CD4-positive, alpha-beta T cell (primary cell): ENCODE measurements at regions not wholly inside any gene's neighbourhood (a gene's known extent, or its start where the extent isn't known, plus 50 kb on each side); places are given as distances from the start of the nearest gene placed in this dataset.

Source experiments
- ATAC-seq: fragments of 200-7000 bp; cut with Tn5 transposase; one replicate; pipeline ENCODE4 v1.10.0; 2022; ENCODE audit warnings: mild to moderate bottlenecking; ENCODE audit not compliant: poor library complexity
- CTCF ChIA-PET: fragments of 350-600 bp; sonication (Branson Sonifier 250); formaldehyde crosslinking; loops from one replicate; lab custom pipeline; 2021; ENCODE audit warnings: antibody characterized with exemption, inconsistent platforms; lab: Charles Lee
- POLR2A ChIA-PET: fragments of 350-600 bp; sonication (Branson Sonifier 250); formaldehyde crosslinking; loops from one replicate; lab custom pipeline; 2021; ENCODE audit warnings: antibody characterized with exemption, inconsistent platforms; lab: Charles Lee
- DNase-seq, 14 experiments: peaks; one replicate each; pipeline ENCODE4 v3.0.0-alpha.2; 2013 to 2020; ENCODE audit warnings: mixed read lengths in 2 of 14
- H3K27ac ChIP-seq, 2 donors: one replicate each; pipeline versions ENCODE4 v1.5.1 to v1.7.0; 2013; ENCODE audit warnings: low read length in 2 of 2, low read depth in 1 of 2, mild to moderate bottlenecking in 1 of 2
- H3K27me3 ChIP-seq, 2 experiments: 1 replicate in 1 of 2; 2 replicates in 1 of 2; pipeline versions ENCODE4 v1.6.1 to v1.7.0; 2013; ENCODE audit warnings: low read length in 2 of 2, control low read depth in 1 of 2, mild to moderate bottlenecking in 1 of 2, moderate library complexity in 1 of 2; ENCODE audit not compliant: insufficient read depth in 2 of 2, control insufficient read depth in 1 of 2
- H3K36me3 ChIP-seq: one replicate; pipeline ENCODE4 v1.6.1; 2013; ENCODE audit warnings: low read length, control low read depth; ENCODE audit not compliant: insufficient read depth
- H3K4me1 ChIP-seq: one replicate; pipeline ENCODE4 v1.6.1; 2013; ENCODE audit warnings: low read length, control low read depth; ENCODE audit not compliant: insufficient read depth
- H3K4me3 ChIP-seq: one replicate; pipeline ENCODE4 v1.5.1; 2013; ENCODE audit warnings: mild to moderate bottlenecking, low read length, moderate library complexity
- H3K9me3 ChIP-seq, 2 experiments: 1 replicate in 1 of 2; 2 replicates in 1 of 2; pipeline versions ENCODE4 v1.6.1 to v1.7.0; 2013; ENCODE audit warnings: low read length in 2 of 2, mild to moderate bottlenecking in 2 of 2, control low read depth in 1 of 2, moderate library complexity in 1 of 2; ENCODE audit not compliant: control insufficient read depth in 1 of 2, insufficient read depth in 1 of 2
- H3K27ac Mint-ChIP-seq: one replicate; pipeline ENCODE4 v1.8.0; 2020; ENCODE audit warnings: mixed read lengths
- H3K27me3 Mint-ChIP-seq: one replicate; pipeline ENCODE4 v1.8.0; 2021; ENCODE audit warnings: mixed read lengths
- H3K36me3 Mint-ChIP-seq: one replicate; pipeline ENCODE4 v1.8.0; 2021; ENCODE audit warnings: low read depth, mixed read lengths
- H3K4me1 Mint-ChIP-seq: one replicate; pipeline ENCODE4 v1.8.0; 2021; ENCODE audit warnings: low read depth, mixed read lengths
- H3K4me3 Mint-ChIP-seq: one replicate; pipeline ENCODE4 v1.8.0; 2020; ENCODE audit warnings: mild to moderate bottlenecking, mixed read lengths
- H3K9me3 Mint-ChIP-seq: one replicate; pipeline ENCODE4 v1.8.0; 2020; ENCODE audit warnings: mixed read lengths
- CTCF ChIP-seq: fragments of 200-600 bp; IDR thresholded peaks from one replicate; pipeline ENCODE4 v1.8.0; 2022; ENCODE audit warnings: antibody characterized with exemption, mild to moderate bottlenecking
- intact Hi-C, 2 experiments: fragments of 100-400 bp; cut with DNase I in 1 of 2; cut with micrococcal nuclease in 1 of 2; formaldehyde crosslinking; loops; one replicate each; pipeline versions ENCODE4 v1.15.1 to v1.9.0; 2023 to 2025; cut with DNase I, micrococcal nuclease

- Mint-ChIP-seq H3K4me3 (no peak overlapping the region), H3K36me3 (no peaks in the 10 kb centered on the region), H3K27me3 (peaks cover 8% of the 10 kb centered on the region), H3K27ac (no peak overlapping the region), H3K9me3 (peaks cover 3% of the 10 kb centered on the region), H3K4me1 (no peaks in the 10 kb centered on the region)
- TF ChIP-seq CTCF: no peak
- no peak overlapping the region for H3K27ac ChIP-seq
- H3K36me3 ChIP-seq: no peaks in the 10 kb centered on the region
- no peak for ATAC-seq
- H3K4me3 ChIP-seq: no peak overlapping the region
- no peaks in the 10 kb centered on the region for H3K9me3 ChIP-seq
- peaks cover 0 to 3% of the 10 kb centered on the region in 2 experiments for H3K27me3 ChIP-seq
- intact Hi-C loops: no loop called here
- CTCF ChIA-PET: no interaction called here
- no peak for DNase-seq
- POLR2A ChIA-PET: no interaction called here
- H3K4me1 ChIP-seq: no peaks in the 10 kb centered on the region
These were observed 293.7 kb upstream of the SULF2 start for GRCh38 chr20:48079028-48079427.

- H3K36me3 Mint-ChIP-seq: no peaks in the 10 kb centered on the region
- CTCF ChIA-PET: no interaction called here
- H3K4me1 Mint-ChIP-seq: no peaks in the 10 kb centered on the region
- no peak for ATAC-seq
- H3K9me3 Mint-ChIP-seq: no peaks in the 10 kb centered on the region
- Histone ChIP-seq H3K4me1 (no peaks in the 10 kb centered on the region), H3K9me3 (no peaks in the 10 kb centered on the region), H3K27me3 (peaks cover 0 to 3% of the 10 kb centered on the region in 2 experiments), H3K27ac (no peak overlapping the region), H3K36me3 (no peaks in the 10 kb centered on the region), H3K4me3 (no peak overlapping the region)
- DNase-seq: no peak
- no peak for TF ChIP-seq CTCF
- intact Hi-C loops: no loop called here
- no peak overlapping the region for H3K4me3 Mint-ChIP-seq
- no peak overlapping the region for H3K27ac Mint-ChIP-seq
- POLR2A ChIA-PET: no interaction called here
- peaks cover 11% of the 10 kb centered on the region for H3K27me3 Mint-ChIP-seq
These were observed 291.5 kb upstream of the SULF2 start for GRCh38 chr20:48076747-48077146.

- no peak overlapping the region for H3K4me3 ChIP-seq
- no peak overlapping the region for H3K27ac ChIP-seq
- no peaks in the 10 kb centered on the region for H3K36me3 Mint-ChIP-seq
- H3K9me3 Mint-ChIP-seq: no peaks in the 10 kb centered on the region
- intact Hi-C loops: no loop called here
- H3K27me3 ChIP-seq: peaks cover 0 to 3% of the 10 kb centered on the region in 2 experiments
- TF ChIP-seq CTCF: no peak
- DNase-seq (no peak), ATAC-seq (no peak)
- no peaks in the 10 kb centered on the region for H3K36me3 ChIP-seq
- H3K4me3 Mint-ChIP-seq: no peak overlapping the region
- CTCF ChIA-PET: no interaction called here
- H3K4me1 Mint-ChIP-seq: no peaks in the 10 kb centered on the region
- POLR2A ChIA-PET: no interaction called here
- H3K27me3 Mint-ChIP-seq: peaks cover 11% of the 10 kb centered on the region
- no peak overlapping the region for H3K27ac Mint-ChIP-seq
- no peaks in the 10 kb centered on the region for H3K9me3 ChIP-seq
- H3K4me1 ChIP-seq: no peaks in the 10 kb centered on the region
These were observed 291.0 kb upstream of the SULF2 start for GRCh38 chr20:48076247-48076646.
